ENCODE measurements at regions not wholly inside any gene's neighbourhood (a gene's known extent, or its start where the extent isn't known, plus 50 kb on each side); places are given as distances from the start of the nearest gene placed in this dataset.

DNA sequence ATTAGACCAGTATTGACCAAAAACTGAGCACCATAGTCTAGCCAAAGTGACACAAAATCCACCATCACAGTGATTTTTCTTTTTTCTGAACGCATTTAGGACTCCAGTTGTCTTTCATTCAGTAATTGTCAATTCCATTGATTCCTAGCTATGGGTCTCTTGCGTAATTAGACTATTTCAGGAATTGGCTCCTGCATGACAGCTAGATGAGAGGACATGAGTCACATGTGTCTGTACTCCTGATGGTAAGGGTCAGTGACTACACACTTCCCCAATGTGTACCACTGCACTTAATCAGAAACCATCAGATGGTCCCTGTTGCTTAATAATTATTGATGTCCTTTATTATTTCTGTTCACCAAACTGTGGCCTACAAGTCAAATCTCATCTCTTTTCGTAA is 469.5 kb downstream of the POM121L12 start:
- no peak for DNase-seq (ENCODE audit: low spot score)

DNA sequence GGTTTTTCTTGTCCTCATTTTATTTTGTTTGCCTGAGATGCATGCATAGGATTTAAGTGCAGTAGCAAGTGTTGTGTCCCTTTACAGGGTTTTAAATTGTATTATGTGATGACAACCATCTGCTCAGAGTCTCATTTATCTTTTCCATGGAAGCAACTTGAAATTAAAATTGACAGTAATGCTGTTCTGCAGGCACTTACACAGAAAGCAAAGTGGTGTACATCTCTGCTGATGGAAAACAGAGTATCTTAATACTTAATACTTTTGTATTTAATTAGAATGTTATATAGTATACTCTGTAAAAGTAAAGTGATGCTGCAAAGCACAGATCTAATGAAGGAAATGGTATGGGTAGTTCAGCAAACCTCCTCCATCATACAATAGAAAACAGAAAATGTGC is 482.9 kb downstream of the POM121L12 start:
- DNase-seq (ENCODE audit: low spot score), result no peak

DNA sequence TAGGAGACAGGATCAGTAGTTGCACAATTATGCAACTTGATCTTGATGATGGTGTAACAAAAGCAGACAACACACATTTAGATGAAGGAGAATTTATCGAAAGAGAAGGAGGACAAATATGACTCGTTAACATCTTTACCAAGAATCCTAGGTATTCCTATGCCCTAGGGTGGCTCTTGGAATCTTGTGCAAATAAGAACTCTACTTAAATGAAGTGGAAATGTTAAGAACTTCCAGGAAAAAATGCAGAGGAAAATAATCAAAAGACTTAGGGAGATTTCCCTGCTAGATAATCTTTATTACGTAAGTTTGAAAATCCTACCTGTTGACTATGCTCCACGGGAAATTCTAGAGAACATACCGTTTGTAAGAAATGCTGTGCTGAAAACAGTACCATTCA is 485.4 kb downstream of the POM121L12 start:
- DNase-seq (ENCODE audit: low spot score), result no peak

DNA sequence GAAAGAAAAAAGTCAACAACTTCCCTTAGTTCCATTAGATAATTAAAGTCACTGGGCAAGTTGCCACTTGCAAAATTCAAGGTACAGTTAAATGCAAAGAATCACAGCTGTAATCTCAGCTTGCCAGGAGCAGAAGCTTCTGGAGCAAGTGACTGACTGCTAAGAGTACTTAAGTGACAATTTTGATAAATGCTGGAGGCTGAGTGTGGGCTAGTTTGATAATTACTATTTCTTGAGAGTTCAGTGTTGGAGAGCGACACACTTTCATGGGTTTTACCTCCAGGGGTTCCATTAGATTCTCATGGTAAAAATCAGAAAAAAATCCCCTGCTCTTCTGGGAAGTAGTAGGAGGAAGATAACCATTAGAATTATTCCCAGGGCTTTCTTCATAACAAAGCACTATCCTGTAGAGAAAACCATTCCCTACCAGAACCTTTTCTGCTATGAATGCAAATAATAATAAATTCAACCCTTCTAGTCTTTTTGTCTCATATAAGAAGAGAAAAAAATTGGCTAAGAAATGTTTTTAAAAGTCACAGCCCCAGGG is 486.3 kb downstream of the POM121L12 start:
- DNase-seq (ENCODE audit: low spot score), result no peak

DNA sequence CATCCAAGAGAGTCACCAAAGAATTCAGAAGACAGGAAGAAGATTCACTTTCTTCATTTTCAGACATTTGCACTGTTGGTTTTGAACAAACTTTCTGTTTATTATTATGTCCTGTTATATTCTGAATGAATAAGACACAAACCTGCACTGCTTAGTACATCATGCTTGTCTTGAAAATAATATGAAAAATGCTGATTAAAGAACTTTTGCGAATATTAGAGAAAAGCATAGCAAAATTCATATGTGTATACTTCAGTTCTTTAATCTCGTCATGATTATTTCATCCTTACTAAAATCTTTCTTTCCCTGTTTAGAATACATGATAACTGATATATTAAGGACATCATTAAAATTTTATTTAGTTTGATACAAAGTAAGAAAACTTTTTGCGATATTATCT is 504.1 kb downstream of the POM121L12 start:
- DNase-seq (ENCODE audit: low spot score), result no peak

DNA sequence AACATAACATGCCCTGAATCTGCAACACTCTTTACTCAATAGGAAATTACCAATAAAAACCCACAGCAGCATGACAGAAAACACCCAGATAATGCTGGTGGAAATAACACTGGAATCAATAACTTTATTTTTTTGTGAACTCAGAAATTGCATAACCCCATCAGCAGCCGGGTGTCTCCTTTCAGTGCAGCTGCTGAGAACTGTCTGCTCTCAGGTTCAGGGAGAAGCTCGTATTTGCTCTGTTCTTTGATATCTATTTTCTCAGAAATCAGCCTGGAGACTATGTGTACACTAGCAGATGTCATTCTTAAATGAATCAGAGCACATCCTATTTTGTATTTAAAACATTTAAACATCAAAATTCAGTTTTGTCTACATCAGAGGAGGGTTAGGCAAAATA is 506.0 kb downstream of the POM121L12 start:
- DNase-seq (ENCODE audit: low spot score), result no peak

DNA sequence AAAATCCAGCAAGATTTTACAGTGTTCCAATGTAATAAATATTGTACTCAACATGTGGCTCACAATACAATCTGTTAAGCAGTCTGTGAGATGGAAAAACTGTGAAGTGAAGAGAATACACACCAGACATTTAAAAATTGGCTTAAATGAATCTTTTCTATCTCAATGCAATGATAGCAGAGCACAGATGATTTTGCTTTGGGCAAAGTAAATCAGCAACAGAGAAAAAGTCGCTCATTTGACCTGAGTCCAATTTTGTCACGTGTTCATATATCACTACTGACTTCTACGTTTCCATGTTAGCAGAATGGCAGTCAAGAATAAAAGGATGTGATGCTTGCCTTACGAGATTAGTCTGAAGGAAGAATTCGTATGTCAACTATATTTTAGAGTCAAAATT is 506.7 kb downstream of the POM121L12 start:
- DNase-seq (ENCODE audit: low spot score), result no peak

Data from H4 (cell line).